ENCODE measurements at regions not wholly inside any gene's neighbourhood (a gene's known extent, or its start where the extent isn't known, plus 50 kb on each side); places are given as distances from the start of the nearest gene placed in this dataset.

DNA sequence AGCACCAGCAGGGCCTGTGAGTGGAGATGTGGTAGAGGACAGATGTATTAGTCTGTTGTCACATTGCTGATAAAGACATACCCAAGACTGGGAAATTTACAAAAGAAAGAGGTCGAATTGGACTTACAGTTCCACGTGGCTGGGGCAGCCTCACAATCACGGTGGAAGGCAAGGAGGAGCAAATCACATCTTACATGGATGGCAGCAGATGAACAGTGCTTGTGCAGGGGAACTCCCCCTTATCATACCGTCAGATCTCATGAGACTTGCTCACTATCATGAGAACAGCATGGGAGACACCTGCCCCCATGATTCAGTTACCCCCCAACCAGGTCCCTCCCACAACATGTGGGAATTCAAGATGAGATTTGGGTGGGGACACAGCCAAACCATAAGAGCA, 361.9 kb downstream of the VRK1 start:
- no peak for TF ChIP-seq POLR2A (IDR thresholded peaks at IDR 0.05; ENCODE audit: low read depth, low read length)
- no peak for TF ChIP-seq POLR2AphosphoS5 (IDR thresholded peaks at IDR 0.05; ENCODE audit: low read depth, low read length)
- TF ChIP-seq TAF1 (IDR thresholded peaks at IDR 0.05; ENCODE audit: low read depth, low read length) = no peak
- no peak for TF ChIP-seq SPI1 (IDR thresholded peaks at IDR 0.05; ENCODE audit: low read depth, low read length)
- no peak for TF ChIP-seq PAX5 (IDR thresholded peaks at IDR 0.05; ENCODE audit: insufficient read depth, low read length, severe bottlenecking)
- TF ChIP-seq POU2F2 (IDR thresholded peaks at IDR 0.05; ENCODE audit: low read depth, low read length) = no peak

Measured in GM12891 (cell line).